Lung (tissue), 11 donors: ENCODE measurements at regions not wholly inside any gene's neighbourhood (a gene's known extent, or its start where the extent isn't known, plus 50 kb on each side); places are given as distances from the start of the nearest gene placed in this dataset.

ENCODE experiments used
- ATAC-seq: fragments of 200-7000 bp; cut with Tn5 transposase; one replicate; pipeline ENCODE4 v1.9.1; 2020; ENCODE audit warnings: moderate number of reproducible peaks; ENCODE audit not compliant: insufficient read depth, low FRiP score
- DNase-seq, 3 donors: peaks; one replicate each; pipeline ENCODE4 v3.0.0-alpha.2; 2013 to 2017
- H3K27ac ChIP-seq, 2 donors: one replicate each; pipeline ENCODE4 v1.5.1; 2013; ENCODE audit warnings: mild to moderate bottlenecking in 2 of 2, moderate library complexity in 2 of 2, control low read depth in 1 of 2, inconsistent platforms in 1 of 2, low read depth in 1 of 2, low read length in 1 of 2
- H3K27me3 ChIP-seq, 3 donors: one replicate each; pipeline ENCODE4 v1.5.1; 2013; ENCODE audit warnings: low read length in 2 of 3; ENCODE audit not compliant: control insufficient read depth in 3 of 3, insufficient read depth in 3 of 3
- H3K36me3 ChIP-seq, 4 donors: one replicate each; pipeline ENCODE4 v1.5.1; 2013; ENCODE audit warnings: low read length in 4 of 4, mild to moderate bottlenecking in 1 of 4, moderate library complexity in 1 of 4; ENCODE audit not compliant: control insufficient read depth in 4 of 4, insufficient read depth in 4 of 4
- H3K4me1 ChIP-seq, 5 donors: one replicate each; pipeline ENCODE4 v1.5.1; 2013; ENCODE audit warnings: low read length in 5 of 5, mild to moderate bottlenecking in 2 of 5, moderate library complexity in 1 of 5; ENCODE audit not compliant: control insufficient read depth in 5 of 5, insufficient read depth in 5 of 5
- H3K4me3 ChIP-seq: one replicate; pipeline ENCODE4 v1.5.1; 2013; ENCODE audit warnings: mild to moderate bottlenecking, control low read depth, moderate library complexity
- H3K9ac ChIP-seq, 2 donors: one replicate each; pipeline ENCODE4 v1.5.1; 2013; ENCODE audit warnings: low read length in 2 of 2, control low read depth in 1 of 2; ENCODE audit not compliant: insufficient read depth in 1 of 2
- H3K9me3 ChIP-seq, 4 donors: one replicate each; pipeline ENCODE4 v1.5.1; 2013; ENCODE audit warnings: low read length in 3 of 4, mild to moderate bottlenecking in 1 of 4, moderate library complexity in 1 of 4; ENCODE audit not compliant: control insufficient read depth in 4 of 4, insufficient read depth in 3 of 4
- WGBS, 2 donors: extraction: QIAGEN DNeasy Blood & Tissue Kit; methylation state at CpG; one replicate each; pipeline ENCODE4 v1.1.7; 2013; 5-methylcytosine and 5-hydroxymethylcytosine counted together
- TF ChIP-seq, protein P1 (sequence below): IDR thresholded peaks from 2 replicates; pipeline ENCODE4 v1.5.1; 2012; ENCODE audit warnings: mild to moderate bottlenecking; ENCODE audit errors: control extremely low read depth, extremely low read depth
- donor health status: control.
- donor health status: control.
- donor health status: Bipolar disorder and iron deficiency.
- donor health status: healthy.
- donor health status: DM: yes; HTN: yes; CAD: no.

- 78 to 89% methylated on average over 2 of the region's 2 CpGs for WGBS, 2 donors
- no peak overlapping the region for H3K9ac ChIP-seq
- TF ChIP-seq, protein P1, sequence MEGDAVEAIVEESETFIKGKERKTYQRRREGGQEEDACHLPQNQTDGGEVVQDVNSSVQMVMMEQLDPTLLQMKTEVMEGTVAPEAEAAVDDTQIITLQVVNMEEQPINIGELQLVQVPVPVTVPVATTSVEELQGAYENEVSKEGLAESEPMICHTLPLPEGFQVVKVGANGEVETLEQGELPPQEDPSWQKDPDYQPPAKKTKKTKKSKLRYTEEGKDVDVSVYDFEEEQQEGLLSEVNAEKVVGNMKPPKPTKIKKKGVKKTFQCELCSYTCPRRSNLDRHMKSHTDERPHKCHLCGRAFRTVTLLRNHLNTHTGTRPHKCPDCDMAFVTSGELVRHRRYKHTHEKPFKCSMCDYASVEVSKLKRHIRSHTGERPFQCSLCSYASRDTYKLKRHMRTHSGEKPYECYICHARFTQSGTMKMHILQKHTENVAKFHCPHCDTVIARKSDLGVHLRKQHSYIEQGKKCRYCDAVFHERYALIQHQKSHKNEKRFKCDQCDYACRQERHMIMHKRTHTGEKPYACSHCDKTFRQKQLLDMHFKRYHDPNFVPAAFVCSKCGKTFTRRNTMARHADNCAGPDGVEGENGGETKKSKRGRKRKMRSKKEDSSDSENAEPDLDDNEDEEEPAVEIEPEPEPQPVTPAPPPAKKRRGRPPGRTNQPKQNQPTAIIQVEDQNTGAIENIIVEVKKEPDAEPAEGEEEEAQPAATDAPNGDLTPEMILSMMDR, result no peak
- H3K36me3 ChIP-seq, result no peaks in the 10 kb centered on the region
- no peak for DNase-seq
- no peak overlapping the region for H3K27ac ChIP-seq
- no peak overlapping the region for H3K4me3 ChIP-seq
- no peaks in the 10 kb centered on the region for H3K27me3 ChIP-seq
- no peaks in the 10 kb centered on the region for H3K4me1 ChIP-seq
- no peak for ATAC-seq
- no peaks in the 10 kb centered on the region for H3K9me3 ChIP-seq
Measured at GRCh38 chr16:76906552-76906951, 284.4 kb upstream of the MON1B start.

DNA sequence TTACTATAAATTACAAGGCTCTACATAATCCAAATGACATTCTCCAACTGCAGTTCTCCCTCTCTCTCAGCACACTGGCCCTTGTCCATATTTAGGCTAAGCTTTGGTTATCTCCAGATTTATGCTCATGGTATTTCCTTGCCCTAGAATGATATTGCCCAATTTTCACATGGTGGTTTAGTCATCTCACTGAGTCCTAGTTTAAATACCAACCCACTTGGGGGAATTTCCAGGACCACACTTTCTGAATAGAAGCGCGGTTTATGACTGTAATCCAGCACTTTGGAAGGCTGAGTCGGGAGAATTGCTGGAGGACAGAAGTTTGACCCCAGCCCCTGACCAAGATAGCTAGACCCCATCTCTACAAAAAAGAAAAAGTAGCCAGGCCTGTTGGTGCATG is 280.1 kb upstream of the MON1B start:
- Histone ChIP-seq H3K9me3 (no peaks in the 10 kb centered on the region), H3K4me3 (no peak overlapping the region), H3K9ac (no peak overlapping the region), H3K27ac (no peak overlapping the region), H3K4me1 (no peaks in the 10 kb centered on the region), H3K36me3 (no peaks in the 10 kb centered on the region), H3K27me3 (no peaks in the 10 kb centered on the region)
- DNase-seq (no peak), ATAC-seq (no peak)
- 92 to 94% methylated on average over 3 of the region's 3 CpGs for WGBS, 2 donors
- TF ChIP-seq, protein P1, result no peak

GRCh38 chr16:76913046-76913445 is 277.9 kb upstream of the MON1B start:
- TF ChIP-seq, protein P1, result no peak
- 94 to 97% methylated on average over 1 of the region's 1 CpG for WGBS, 2 donors
- Histone ChIP-seq H3K4me1 (no peaks in the 10 kb centered on the region), H3K36me3 (no peaks in the 10 kb centered on the region), H3K4me3 (no peak overlapping the region), H3K9me3 (no peaks in the 10 kb centered on the region), H3K27ac (no peak overlapping the region), H3K9ac (no peak overlapping the region), H3K27me3 (no peaks in the 10 kb centered on the region)
- ATAC-seq (no peak), DNase-seq (no peak)

DNA sequence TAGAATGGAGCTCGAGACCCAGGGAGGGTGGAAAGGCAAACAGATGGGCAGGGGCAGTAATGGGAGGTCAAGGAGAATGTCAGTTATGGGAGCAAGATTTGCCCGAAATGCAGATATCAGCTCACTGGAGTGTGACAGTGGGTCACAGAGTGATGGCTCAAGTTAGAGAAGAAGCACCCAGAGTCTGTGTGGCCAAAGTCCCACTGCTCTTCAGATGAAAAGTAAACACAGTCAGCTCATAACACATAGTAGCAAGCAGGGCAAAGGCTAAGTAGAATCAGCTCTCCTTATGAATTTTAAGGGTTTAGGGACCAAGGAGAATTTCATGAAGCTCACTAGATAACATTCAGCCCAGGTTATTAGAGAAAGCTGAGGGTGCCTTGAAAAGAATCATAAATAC is 264.9 kb upstream of the MON1B start:
- no peak overlapping the region for H3K4me3 ChIP-seq
- peaks cover 0 to 4% (median 0%) of the 10 kb centered on the region in 5 donors for H3K4me1 ChIP-seq
- peaks cover 0 to 2% (median 1%) of the 10 kb centered on the region in 4 donors for H3K9me3 ChIP-seq
- WGBS, 2 donors, result 82% methylated on average over 2 of the region's 2 CpGs
- TF ChIP-seq, protein P1, result no peak
- H3K9ac ChIP-seq, result no peak overlapping the region
- DNase-seq (no peak), ATAC-seq (no peak)
- H3K27ac ChIP-seq, result no peak overlapping the region
- H3K36me3 ChIP-seq, result no peaks in the 10 kb centered on the region
- H3K27me3 ChIP-seq, result no peaks in the 10 kb centered on the region
